Suprapubic skin (tissue), 4 donors: ENCODE measurements at regions not wholly inside any gene's neighbourhood (a gene's known extent, or its start where the extent isn't known, plus 50 kb on each side); places are given as distances from the start of the nearest gene placed in this dataset.

Experiments
- CTCF ChIP-seq, 2 donors: fragments of 200-600 bp in 1 of 2; fragments of 450-650 bp in 1 of 2; sonication (generic) in 1 of 2; IDR thresholded peaks; one replicate each; pipeline ENCODE4 v1.5.1; 2016 to 2019; ENCODE audit warnings: antibody characterized with exemption in 2 of 2, mild to moderate bottlenecking in 1 of 2, moderate library complexity in 1 of 2
- EP300 ChIP-seq: sonication (generic); formaldehyde crosslinking; IDR thresholded peaks from one replicate; pipeline ENCODE4 v1.6.1; 2017; ENCODE audit warnings: antibody characterized with exemption
- POLR2A ChIP-seq, 2 donors: fragments of 450-650 bp; IDR thresholded peaks; one replicate each; pipeline ENCODE4 v1.6.1; 2017; ENCODE audit warnings: antibody characterized with exemption in 2 of 2, mild to moderate bottlenecking in 2 of 2, moderate library complexity in 2 of 2
- POLR2AphosphoS5 ChIP-seq, 3 donors: sonication (generic); formaldehyde crosslinking; IDR thresholded peaks; one replicate each; pipeline ENCODE4 v1.6.1; 2017; ENCODE audit warnings: antibody characterized with exemption in 3 of 3

DNA sequence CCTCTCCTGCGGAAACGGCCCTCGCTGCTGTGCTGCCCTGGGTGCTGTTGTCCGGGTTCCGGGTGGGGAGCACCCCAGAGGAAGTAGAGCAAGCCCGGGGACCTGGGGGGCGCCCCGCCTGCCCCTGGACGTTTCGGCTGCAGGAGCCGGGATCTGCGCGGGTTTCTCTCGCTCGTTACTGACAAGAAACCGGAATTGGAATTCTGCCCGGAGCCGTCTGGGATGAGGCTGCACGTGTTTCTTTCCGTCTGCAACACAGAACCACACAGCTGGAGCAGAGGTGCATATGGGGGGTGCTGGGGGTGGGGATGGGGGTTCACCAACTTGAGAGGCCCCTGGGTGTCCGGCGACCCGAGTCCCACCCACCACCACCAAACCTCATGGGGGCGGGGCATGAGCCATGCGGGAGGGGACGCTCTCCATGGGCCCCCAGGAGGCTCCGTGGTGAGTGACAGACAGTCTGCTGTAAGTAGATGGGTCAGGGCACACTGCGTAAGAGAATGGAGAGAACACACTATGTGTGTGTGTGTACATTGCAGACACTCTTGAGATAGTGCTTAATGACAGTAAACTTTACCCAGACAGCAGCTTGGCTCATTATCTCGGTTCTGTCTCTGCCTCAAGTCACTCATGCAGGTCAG is 261.4 kb upstream of the C1orf174 start:
- TF ChIP-seq CTCF (IDR thresholded peaks at IDR 0.05) (no peak), POLR2A (IDR thresholded peaks at IDR 0.05) (no peak), POLR2AphosphoS5 (IDR thresholded peaks at IDR 0.05) (no peak), EP300 (no peak)
